ENCODE measurements at regions not wholly inside any gene's neighbourhood (a gene's known extent, or its start where the extent isn't known, plus 50 kb on each side); places are given as distances from the start of the nearest gene placed in this dataset.
"Not testable (repeated sequence)": the region's sequence is repeated elsewhere in the genome, so short reads cannot be mapped to it uniquely, and the experiment has no call there.

- DNase-seq (ENCODE audit: low read depth in 3 of 3) = no peak
Observed at GRCh38 chr16:11414815-11415775, 69.8 kb downstream of the RMI2 start.

- DNase-seq (ENCODE audit: low read depth in 3 of 3) = no peak
Observed at GRCh38 chr16:11416228-11417001, 71.2 kb downstream of the RMI2 start.

GRCh38 chr16:11417487-11417886 lies 72.2 kb downstream of the RMI2 start:
- DNase-seq (ENCODE audit: low read depth in 3 of 3) = no peak

GRCh38 chr16:11418506-11418905 lies 73.2 kb downstream of the RMI2 start:
- DNase-seq (ENCODE audit: low read depth in 3 of 3) = no peak

- not testable (repeated sequence) for DNase-seq (ENCODE audit: low read depth in 3 of 3)
Observed at GRCh38 chr16:11420067-11420466, 74.8 kb downstream of the RMI2 start.

GRCh38 chr16:11420895-11421294 lies 75.6 kb downstream of the RMI2 start:
- DNase-seq (ENCODE audit: low read depth in 3 of 3) = no peak

GRCh38 chr16:11422381-11423314 lies 77.4 kb downstream of the RMI2 start:
- no peak for DNase-seq (ENCODE audit: low read depth in 3 of 3)

GRCh38 chr16:11423315-11424117 lies 78.3 kb downstream of the RMI2 start:
- no peak for DNase-seq (ENCODE audit: low read depth in 3 of 3)

GRCh38 chr16:11424118-11424460 lies 78.8 kb downstream of the RMI2 start:
- DNase-seq (ENCODE audit: low read depth in 3 of 3) = no peak

- no peak for DNase-seq (ENCODE audit: low read depth in 3 of 3)
Observed at GRCh38 chr16:11425140-11425539, 79.9 kb downstream of the RMI2 start.

- no peak for DNase-seq (ENCODE audit: low read depth in 3 of 3)
Observed at GRCh38 chr16:11428623-11428953, 83.3 kb downstream of the RMI2 start.

GRCh38 chr16:11429123-11429522 lies 83.9 kb downstream of the RMI2 start:
- DNase-seq (ENCODE audit: low read depth in 3 of 3) = no peak

- no peak for DNase-seq (ENCODE audit: low read depth in 3 of 3)
Observed at GRCh38 chr16:11429823-11430222, 84.6 kb downstream of the RMI2 start.

- no peak for DNase-seq (ENCODE audit: low read depth in 3 of 3)
Observed at GRCh38 chr16:11430601-11431317, 85.5 kb downstream of the RMI2 start.

- DNase-seq (ENCODE audit: low read depth in 3 of 3) = no peak
Observed at GRCh38 chr16:11431915-11432465, 86.7 kb downstream of the RMI2 start.

- DNase-seq (ENCODE audit: low read depth in 3 of 3) = no peak
Observed at GRCh38 chr16:11432856-11433395, 87.7 kb downstream of the RMI2 start.

GRCh38 chr16:11435576-11435975 lies 90.3 kb downstream of the RMI2 start:
- no peak for DNase-seq (ENCODE audit: low read depth in 3 of 3)

- no peak for DNase-seq (ENCODE audit: low read depth in 3 of 3)
Observed at GRCh38 chr16:11437069-11437468, 91.8 kb downstream of the RMI2 start.

- no peak for DNase-seq (ENCODE audit: low read depth in 3 of 3)
Observed at GRCh38 chr16:11439790-11440656, 94.8 kb downstream of the RMI2 start.
